BE2C (cell line): ENCODE measurements at regions not wholly inside any gene's neighbourhood (a gene's known extent, or its start where the extent isn't known, plus 50 kb on each side); places are given as distances from the start of the nearest gene placed in this dataset.

Experiments
- DNase-seq: peaks from one replicate; pipeline ENCODE4 v3.0.0-alpha.2; 2020
- H3K27me3 ChIP-seq: fragments of 250-450 bp; sonication (Bioruptor Pico); 2 replicates; pipeline ENCODE4 v1.5.1; 2020; ENCODE audit warnings: mild to moderate bottlenecking
- H3K36me3 ChIP-seq: fragments of 250-450 bp; sonication (Bioruptor Pico); 2 replicates; pipeline ENCODE4 v1.5.1; 2020; ENCODE audit warnings: mild to moderate bottlenecking
- H3K4me1 ChIP-seq: fragments of 250-450 bp; sonication (Bioruptor Pico); 2 replicates; pipeline ENCODE4 v1.5.1; 2020
- H3K4me3 ChIP-seq: 2 replicates; pipeline ENCODE4 v1.5.1; 2011; ENCODE audit warnings: low read depth, low read length
- H3K9me3 ChIP-seq: fragments of 250-450 bp; sonication (Bioruptor Pico); 2 replicates; pipeline ENCODE4 v1.5.1; 2020
- TF ChIP-seq, protein P1 (sequence below): IDR thresholded peaks from 2 replicates; pipeline ENCODE4 v1.5.1; 2012; ENCODE audit warnings: mild to moderate bottlenecking, low read depth, low read length

DNA sequence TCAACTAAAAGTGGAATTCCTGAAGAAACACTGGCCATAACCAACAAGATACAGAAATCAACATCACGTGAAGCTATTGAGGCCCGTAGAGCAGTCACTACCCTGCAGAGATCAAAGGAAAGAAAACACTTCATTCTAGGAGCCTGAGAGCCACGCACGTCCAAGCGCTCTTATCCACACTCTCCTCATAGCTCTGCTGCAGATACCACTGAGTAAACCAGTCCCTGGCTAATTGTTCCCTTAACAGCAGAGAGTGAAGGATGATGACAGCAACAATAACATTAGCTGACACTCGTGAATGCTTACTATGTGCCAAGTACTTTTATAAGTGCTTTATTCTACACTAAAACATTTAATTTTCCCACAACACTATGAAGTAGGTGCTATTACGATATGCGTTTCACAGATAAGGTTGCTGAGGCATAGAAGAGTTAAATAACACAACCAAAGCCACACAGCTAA lies 271.0 kb upstream of the GADL1 start:
- Histone ChIP-seq H3K36me3 (no peaks in the 10 kb centered on the region), H3K9me3 (no peaks in the 10 kb centered on the region), H3K4me1 (no peaks in the 10 kb centered on the region), H3K27me3 (no peaks in the 10 kb centered on the region), H3K4me3 (no peak overlapping the region)
- TF ChIP-seq, protein P1, sequence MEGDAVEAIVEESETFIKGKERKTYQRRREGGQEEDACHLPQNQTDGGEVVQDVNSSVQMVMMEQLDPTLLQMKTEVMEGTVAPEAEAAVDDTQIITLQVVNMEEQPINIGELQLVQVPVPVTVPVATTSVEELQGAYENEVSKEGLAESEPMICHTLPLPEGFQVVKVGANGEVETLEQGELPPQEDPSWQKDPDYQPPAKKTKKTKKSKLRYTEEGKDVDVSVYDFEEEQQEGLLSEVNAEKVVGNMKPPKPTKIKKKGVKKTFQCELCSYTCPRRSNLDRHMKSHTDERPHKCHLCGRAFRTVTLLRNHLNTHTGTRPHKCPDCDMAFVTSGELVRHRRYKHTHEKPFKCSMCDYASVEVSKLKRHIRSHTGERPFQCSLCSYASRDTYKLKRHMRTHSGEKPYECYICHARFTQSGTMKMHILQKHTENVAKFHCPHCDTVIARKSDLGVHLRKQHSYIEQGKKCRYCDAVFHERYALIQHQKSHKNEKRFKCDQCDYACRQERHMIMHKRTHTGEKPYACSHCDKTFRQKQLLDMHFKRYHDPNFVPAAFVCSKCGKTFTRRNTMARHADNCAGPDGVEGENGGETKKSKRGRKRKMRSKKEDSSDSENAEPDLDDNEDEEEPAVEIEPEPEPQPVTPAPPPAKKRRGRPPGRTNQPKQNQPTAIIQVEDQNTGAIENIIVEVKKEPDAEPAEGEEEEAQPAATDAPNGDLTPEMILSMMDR: no peak
- DNase-seq: no peak

- Histone ChIP-seq H3K9me3 (no peaks in the 10 kb centered on the region), H3K4me1 (no peaks in the 10 kb centered on the region), H3K36me3 (no peaks in the 10 kb centered on the region), H3K4me3 (no peak overlapping the region), H3K27me3 (no peaks in the 10 kb centered on the region)
- DNase-seq: no peak
- TF ChIP-seq, protein P1: no peak
These were observed 271.9 kb upstream of the GADL1 start for GRCh38 chr3:31166249-31166885.

DNA sequence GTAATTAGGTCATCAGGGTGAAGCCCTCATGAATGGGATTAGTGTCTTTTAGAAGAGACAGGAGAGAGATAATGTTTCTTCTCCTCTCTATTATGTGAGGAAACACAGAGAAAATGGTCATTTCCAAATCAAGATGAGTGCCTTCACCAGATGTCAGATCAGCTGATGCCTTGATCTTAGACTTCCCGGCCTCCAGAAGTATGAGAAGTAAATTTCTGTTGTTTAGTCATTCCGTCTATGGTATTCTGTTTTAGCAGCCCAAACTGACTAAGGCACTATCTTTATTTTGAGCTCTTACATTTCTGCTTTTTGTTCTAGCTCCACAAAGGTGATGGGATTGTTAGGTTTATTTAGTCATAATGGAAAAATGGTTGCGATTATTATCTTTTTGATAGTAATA lies 273.2 kb upstream of the GADL1 start:
- TF ChIP-seq, protein P1: no peak
- Histone ChIP-seq H3K36me3 (no peaks in the 10 kb centered on the region), H3K27me3 (no peaks in the 10 kb centered on the region), H3K9me3 (no peaks in the 10 kb centered on the region), H3K4me3 (no peak overlapping the region), H3K4me1 (no peaks in the 10 kb centered on the region)
- no peak for DNase-seq

DNA sequence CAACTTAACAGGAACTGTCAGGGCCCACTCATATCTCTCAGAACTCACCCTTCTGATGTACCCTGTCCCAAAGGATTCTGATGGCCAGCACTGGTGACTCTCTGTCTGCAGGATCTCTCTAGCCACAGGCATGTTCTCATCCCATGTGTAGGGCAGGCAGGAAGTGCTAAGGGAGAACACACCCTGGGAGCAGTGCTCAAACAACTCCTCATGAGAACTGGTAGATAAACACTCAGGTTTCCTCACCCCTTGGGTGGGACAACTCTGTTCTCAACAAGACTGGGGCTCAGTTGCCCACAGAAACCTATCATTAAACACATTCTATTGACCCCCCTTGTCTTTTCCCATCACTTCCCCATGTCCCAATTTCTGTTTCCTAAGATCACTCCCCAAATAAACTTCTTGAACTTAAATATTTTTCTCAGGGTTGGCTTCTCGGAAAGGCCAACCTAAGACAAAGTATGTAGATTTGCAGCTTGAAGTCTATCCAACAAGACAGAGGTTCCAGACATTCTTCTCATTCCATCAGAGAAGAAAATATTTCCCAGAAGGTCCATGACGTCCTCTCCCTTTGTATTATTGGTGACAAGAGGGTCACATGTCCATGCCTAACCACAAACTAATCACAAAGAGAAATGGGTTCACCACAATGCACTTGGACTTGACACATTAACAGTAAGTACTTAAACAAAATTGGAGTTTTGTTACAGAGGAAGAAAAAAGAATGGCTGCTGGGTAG lies 276.6 kb upstream of the GADL1 start:
- Histone ChIP-seq H3K4me1 (no peaks in the 10 kb centered on the region), H3K36me3 (no peaks in the 10 kb centered on the region), H3K27me3 (no peaks in the 10 kb centered on the region), H3K9me3 (no peaks in the 10 kb centered on the region), H3K4me3 (no peak overlapping the region)
- TF ChIP-seq, protein P1: no peak
- DNase-seq: no peak

DNA sequence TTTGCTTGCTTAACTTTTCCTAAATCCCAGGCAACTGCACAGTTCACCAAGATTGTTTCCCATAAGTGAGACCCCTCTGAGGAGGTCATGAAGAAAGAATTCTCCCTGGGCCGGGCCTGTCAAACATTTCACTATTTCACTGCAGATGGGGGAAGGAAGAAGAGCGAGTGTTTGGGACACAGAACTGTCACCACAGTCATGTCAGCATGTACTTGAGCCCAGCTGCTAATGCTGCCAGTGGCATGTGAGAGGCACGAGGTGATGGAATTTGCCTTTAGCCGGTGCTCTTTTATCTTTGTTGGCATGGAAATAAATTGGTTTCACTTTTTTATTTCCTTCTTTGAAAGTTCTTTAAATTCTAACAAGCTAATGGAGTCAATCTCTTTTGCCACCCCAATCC lies 277.9 kb upstream of the GADL1 start:
- no peak for DNase-seq
- Histone ChIP-seq H3K36me3 (no peaks in the 10 kb centered on the region), H3K27me3 (no peaks in the 10 kb centered on the region), H3K4me3 (no peak overlapping the region), H3K4me1 (no peaks in the 10 kb centered on the region), H3K9me3 (no peaks in the 10 kb centered on the region)
- TF ChIP-seq, protein P1: no peak

DNA sequence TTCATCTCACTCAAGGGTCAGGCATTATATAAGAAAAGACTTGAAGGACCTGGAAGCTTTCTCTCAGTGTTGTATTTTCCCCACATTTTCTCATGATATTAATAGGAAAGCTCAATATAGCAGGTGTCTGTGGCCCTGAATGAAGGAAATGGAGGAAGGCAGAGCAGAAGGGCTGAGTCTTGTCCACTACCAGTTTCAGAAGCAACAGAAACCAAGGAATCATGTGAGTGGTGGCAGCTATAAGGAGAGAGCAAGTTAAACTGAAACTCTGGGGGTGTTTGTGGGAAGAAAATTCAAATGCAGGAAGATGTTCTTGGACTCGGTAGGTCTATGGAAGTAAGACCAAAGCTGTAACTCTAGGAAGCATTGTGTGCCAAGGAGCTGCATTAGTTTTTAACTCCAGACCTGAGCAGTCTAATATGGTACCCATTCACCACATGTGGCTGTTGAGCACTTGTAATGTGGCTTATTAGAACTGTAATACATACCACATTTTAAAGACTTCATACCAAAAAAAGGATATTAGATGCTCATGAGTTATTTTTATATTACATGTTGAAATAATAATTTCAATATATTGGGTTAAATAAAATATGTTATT lies 278.8 kb upstream of the GADL1 start:
- Histone ChIP-seq H3K9me3 (no peaks in the 10 kb centered on the region), H3K4me1 (no peaks in the 10 kb centered on the region), H3K4me3 (no peak overlapping the region), H3K27me3 (no peaks in the 10 kb centered on the region), H3K36me3 (no peaks in the 10 kb centered on the region)
- TF ChIP-seq, protein P1: no peak
- no peak for DNase-seq
